Smooth muscle cell (in vitro differentiated cells): ENCODE measurements at regions not wholly inside any gene's neighbourhood (a gene's known extent, or its start where the extent isn't known, plus 50 kb on each side); places are given as distances from the start of the nearest gene placed in this dataset.

ENCODE experiments used
- DNase-seq: peaks from one replicate; lab custom pipeline; 2025; ENCODE audit not compliant: unreplicated experiment; lab: John Stamatoyannopoulos, UW
- H2AFZ ChIP-seq: fragments of 200-600 bp; sonication (generic); 2 replicates; pipeline ENCODE4 v1.6.0; 2016; ENCODE audit warnings: antibody characterized with exemption, low read depth, mild to moderate bottlenecking
- H3F3A ChIP-seq: fragments of 200-600 bp; sonication (generic); 2 replicates; pipeline ENCODE4 v1.6.0; 2017; ENCODE audit warnings: antibody characterized with exemption, low read depth
- H3K27ac ChIP-seq: fragments of 200-600 bp; sonication (generic); 2 replicates; pipeline ENCODE4 v1.5.1; 2016; ENCODE audit warnings: low read depth, mild to moderate bottlenecking
- H3K27me3 ChIP-seq: fragments of 200-600 bp; sonication (generic); 2 replicates; pipeline ENCODE4 v1.6.1; 2016; ENCODE audit warnings: low read depth, mild to moderate bottlenecking
- H3K36me3 ChIP-seq: fragments of 200-600 bp; sonication (generic); 2 replicates; pipeline ENCODE4 v1.5.1; 2016; ENCODE audit warnings: low read depth
- H3K4me1 ChIP-seq: fragments of 200-600 bp; sonication (generic); 2 replicates; pipeline ENCODE4 v1.5.1; 2016; ENCODE audit warnings: low read depth
- H3K4me2 ChIP-seq: fragments of 200-600 bp; sonication (generic); 2 replicates; pipeline ENCODE4 v1.6.0; 2016; ENCODE audit warnings: mild to moderate bottlenecking
- H3K4me3 ChIP-seq: fragments of 200-600 bp; sonication (generic); 2 replicates; pipeline ENCODE4 v1.5.1; 2016; ENCODE audit warnings: mild to moderate bottlenecking
- H3K79me2 ChIP-seq: fragments of 200-600 bp; sonication (generic); 2 replicates; pipeline ENCODE4 v1.6.0; 2016; ENCODE audit warnings: low read depth, mild to moderate bottlenecking
- H3K9ac ChIP-seq: fragments of 200-600 bp; sonication (generic); 2 replicates; pipeline ENCODE4 v1.6.0; 2016; ENCODE audit warnings: low read depth
- H3K9me3 ChIP-seq: fragments of 200-600 bp; sonication (generic); replicated peaks from 2 replicates; pipeline ENCODE4 v1.5.1; 2016; ENCODE audit warnings: low read depth
- H4K20me1 ChIP-seq: fragments of 200-600 bp; sonication (generic); 2 replicates; pipeline ENCODE4 v1.6.0; 2016; ENCODE audit warnings: low read depth
- CTCF ChIP-seq: fragments of 200-600 bp; sonication (generic); IDR thresholded peaks from 2 replicates; pipeline ENCODE4 v1.5.1; 2017; ENCODE audit warnings: borderline replicate concordance, mild to moderate bottlenecking, antibody characterized with exemption; ENCODE audit not compliant: insufficient read depth, poor library complexity, severe bottlenecking
- WGBS: methylation state at CpG from one replicate; pipeline ENCODE4 v1.1.7; 2016; ENCODE audit warnings: low lambda C conversion rate; 5-methylcytosine and 5-hydroxymethylcytosine counted together

GRCh38 chr11:110772863-110773262, 60.6 kb upstream of the ARHGAP20 start:
- Histone ChIP-seq H3K4me2 (no peak overlapping the region), H3K4me1 (no peaks in the 10 kb centered on the region), H3K27me3 (no peaks in the 10 kb centered on the region), H3K36me3 (no peaks in the 10 kb centered on the region), H3K27ac (no peak overlapping the region), H3K4me3 (no peak overlapping the region), H3K9ac (no peak overlapping the region), H4K20me1 (no peaks in the 10 kb centered on the region), H3K79me2 (no peaks in the 10 kb centered on the region), H3F3A (no peaks in the 10 kb centered on the region), H2AFZ (no peak overlapping the region), H3K9me3 (no peaks in the 10 kb centered on the region)
- no peak for TF ChIP-seq CTCF
- no peak for DNase-seq
- WGBS, result 92% methylated on average over 3 of the region's 3 CpGs

- H3K4me1 ChIP-seq, result no peaks in the 10 kb centered on the region
- H2AFZ ChIP-seq, result no peak overlapping the region
Measured at GRCh38 chr11:110766316-110766715, 54.1 kb upstream of the ARHGAP20 start.

GRCh38 chr11:110764485-110764884, 52.2 kb upstream of the ARHGAP20 start:
- no peaks in the 10 kb centered on the region for H3K4me1 ChIP-seq
- no peak overlapping the region for H3K27ac ChIP-seq
- 96% methylated on average over 1 of the region's 1 CpG for WGBS
- no peaks in the 10 kb centered on the region for H3K9me3 ChIP-seq
- no peaks in the 10 kb centered on the region for H3F3A ChIP-seq
- H3K36me3 ChIP-seq, result no peaks in the 10 kb centered on the region
- no peaks in the 10 kb centered on the region for H4K20me1 ChIP-seq
- H3K4me2 ChIP-seq, result no peak overlapping the region
- DNase-seq, result no peak
- no peak overlapping the region for H2AFZ ChIP-seq
- no peaks in the 10 kb centered on the region for H3K27me3 ChIP-seq
- TF ChIP-seq CTCF, result no peak
- H3K79me2 ChIP-seq, result no peaks in the 10 kb centered on the region
- no peak overlapping the region for H3K4me3 ChIP-seq
- no peak overlapping the region for H3K9ac ChIP-seq

More at GRCh38 chr11:110766316-110766715, 54.1 kb upstream of the ARHGAP20 start:
- Histone ChIP-seq H3K9ac (no peak overlapping the region), H3K4me3 (no peak overlapping the region), H3K27ac (no peak overlapping the region), H3K36me3 (no peaks in the 10 kb centered on the region), H3K4me2 (no peak overlapping the region), H3K27me3 (no peaks in the 10 kb centered on the region), H3F3A (no peaks in the 10 kb centered on the region), H3K9me3 (no peaks in the 10 kb centered on the region), H3K79me2 (no peaks in the 10 kb centered on the region), H4K20me1 (no peaks in the 10 kb centered on the region)
- no peak for TF ChIP-seq CTCF
- 73% methylated on average over 1 of the region's 1 CpG for WGBS
- no peak for DNase-seq

- 53% methylated on average over 2 of the region's 2 CpGs for WGBS
- no peak overlapping the region for H3K9ac ChIP-seq
- no peak for DNase-seq
Measured at GRCh38 chr11:110763249-110764011, 51.2 kb upstream of the ARHGAP20 start.

More at GRCh38 chr11:110763249-110764011, 51.2 kb upstream of the ARHGAP20 start:
- Histone ChIP-seq H3F3A (no peaks in the 10 kb centered on the region), H3K27ac (no peak overlapping the region), H4K20me1 (no peaks in the 10 kb centered on the region), H3K4me3 (no peak overlapping the region), H3K9me3 (no peaks in the 10 kb centered on the region), H2AFZ (no peak overlapping the region), H3K27me3 (no peaks in the 10 kb centered on the region), H3K36me3 (no peaks in the 10 kb centered on the region), H3K4me2 (peak overlapping the region; percentile 27), H3K4me1 (no peaks in the 10 kb centered on the region), H3K79me2 (no peaks in the 10 kb centered on the region)
- TF ChIP-seq CTCF, result no peak
